ENCODE measurements at regions not wholly inside any gene's neighbourhood (a gene's known extent, or its start where the extent isn't known, plus 50 kb on each side); places are given as distances from the start of the nearest gene placed in this dataset.
A peak's percentile ranks its signal among the peaks of the same experiment; 100 is the strongest.

- in situ Hi-C loops (cut with HindIII; ENCODE audit: low pct_ligation_motif_present, low pct_unique_long_range_greater_than_20kb, low sequenced_read_pairs): no loop called here
- DNase-seq: no peak
These were observed 255.1 kb upstream of the SP4 start for GRCh38 chr7:21172800-21173199.

GRCh38 chr7:21173436-21173835 lies 254.4 kb upstream of the SP4 start:
- in situ Hi-C loops (cut with HindIII; ENCODE audit: low pct_ligation_motif_present, low pct_unique_long_range_greater_than_20kb, low sequenced_read_pairs): no loop called here
- DNase-seq: no peak

GRCh38 chr7:21175714-21176113 lies 252.2 kb upstream of the SP4 start:
- in situ Hi-C loops (cut with HindIII; ENCODE audit: low pct_ligation_motif_present, low pct_unique_long_range_greater_than_20kb, low sequenced_read_pairs): no loop called here
- DNase-seq: no peak

- in situ Hi-C loops (cut with HindIII; ENCODE audit: low pct_ligation_motif_present, low pct_unique_long_range_greater_than_20kb, low sequenced_read_pairs): no loop called here
- no peak for DNase-seq
These were observed 242.8 kb upstream of the SP4 start for GRCh38 chr7:21184942-21185652.

GRCh38 chr7:21185653-21186265 lies 242.1 kb upstream of the SP4 start:
- in situ Hi-C loops (cut with HindIII; ENCODE audit: low pct_ligation_motif_present, low pct_unique_long_range_greater_than_20kb, low sequenced_read_pairs): no loop called here
- DNase-seq: no peak

- in situ Hi-C loops (cut with HindIII; ENCODE audit: low pct_ligation_motif_present, low pct_unique_long_range_greater_than_20kb, low sequenced_read_pairs): no loop called here
- DNase-seq: no peak
These were observed 236.4 kb upstream of the SP4 start for GRCh38 chr7:21191321-21192073.

- in situ Hi-C loops (cut with HindIII; ENCODE audit: low pct_ligation_motif_present, low pct_unique_long_range_greater_than_20kb, low sequenced_read_pairs): no loop called here
These were observed 235.2 kb upstream of the SP4 start for GRCh38 chr7:21192657-21193056.

GRCh38 chr7:21193895-21194294 lies 234.0 kb upstream of the SP4 start:
- DNase-seq: no peak
- in situ Hi-C loops (cut with HindIII; ENCODE audit: low pct_ligation_motif_present, low pct_unique_long_range_greater_than_20kb, low sequenced_read_pairs): no loop called here

More at GRCh38 chr7:21192657-21193056, 235.2 kb upstream of the SP4 start:
- no peak for DNase-seq

- DNase-seq: no peak
- in situ Hi-C loops (cut with HindIII; ENCODE audit: low pct_ligation_motif_present, low pct_unique_long_range_greater_than_20kb, low sequenced_read_pairs): no loop called here
These were observed 232.9 kb upstream of the SP4 start for GRCh38 chr7:21194936-21195335.

- DNase-seq: no peak
- in situ Hi-C loops (cut with HindIII; ENCODE audit: low pct_ligation_motif_present, low pct_unique_long_range_greater_than_20kb, low sequenced_read_pairs): no loop called here
These were observed 229.0 kb upstream of the SP4 start for GRCh38 chr7:21198921-21199320.

GRCh38 chr7:21200503-21200902 lies 227.4 kb upstream of the SP4 start:
- in situ Hi-C loops (cut with HindIII; ENCODE audit: low pct_ligation_motif_present, low pct_unique_long_range_greater_than_20kb, low sequenced_read_pairs): no loop called here
- DNase-seq: no peak

GRCh38 chr7:21214657-21215056 lies 213.2 kb upstream of the SP4 start:
- in situ Hi-C loops (cut with HindIII; ENCODE audit: low pct_ligation_motif_present, low pct_unique_long_range_greater_than_20kb, low sequenced_read_pairs): no loop called here
- DNase-seq: no peak

GRCh38 chr7:21215307-21215706 lies 212.6 kb upstream of the SP4 start:
- DNase-seq: no peak
- in situ Hi-C loops (cut with HindIII; ENCODE audit: low pct_ligation_motif_present, low pct_unique_long_range_greater_than_20kb, low sequenced_read_pairs): no loop called here

GRCh38 chr7:21217365-21217764 lies 210.5 kb upstream of the SP4 start:
- DNase-seq: no peak
- in situ Hi-C loops (cut with HindIII; ENCODE audit: low pct_ligation_motif_present, low pct_unique_long_range_greater_than_20kb, low sequenced_read_pairs): no loop called here

- no peak for DNase-seq
- in situ Hi-C loops (cut with HindIII; ENCODE audit: low pct_ligation_motif_present, low pct_unique_long_range_greater_than_20kb, low sequenced_read_pairs): no loop called here
These were observed 209.7 kb upstream of the SP4 start for GRCh38 chr7:21218155-21218554.

GRCh38 chr7:21221130-21221529 lies 206.8 kb upstream of the SP4 start:
- DNase-seq: no peak
- in situ Hi-C loops (cut with HindIII; ENCODE audit: low pct_ligation_motif_present, low pct_unique_long_range_greater_than_20kb, low sequenced_read_pairs): no loop called here

GRCh38 chr7:21238400-21239116 lies 189.3 kb upstream of the SP4 start:
- no peak for DNase-seq
- in situ Hi-C loops (cut with HindIII; ENCODE audit: low pct_ligation_motif_present, low pct_unique_long_range_greater_than_20kb, low sequenced_read_pairs): no loop called here

- in situ Hi-C loops (cut with HindIII; ENCODE audit: low pct_ligation_motif_present, low pct_unique_long_range_greater_than_20kb, low sequenced_read_pairs): no loop called here
These were observed 184.6 kb upstream of the SP4 start for GRCh38 chr7:21243265-21243664.

GRCh38 chr7:21251151-21251800 lies 176.6 kb upstream of the SP4 start:
- in situ Hi-C loops (cut with HindIII; ENCODE audit: low pct_ligation_motif_present, low pct_unique_long_range_greater_than_20kb, low sequenced_read_pairs): loop anchor here (25.0 kb wide), 1 partner anchor 511 kb away; no protein-coding TSS in a partner anchor
- DNase-seq: peak; percentile 41

More at GRCh38 chr7:21243265-21243664, 184.6 kb upstream of the SP4 start:
- no peak for DNase-seq

Data from ACHN (cell line).